ENCODE measurements at regions not wholly inside any gene's neighbourhood (a gene's known extent, or its start where the extent isn't known, plus 50 kb on each side); places are given as distances from the start of the nearest gene placed in this dataset.
"Not testable (repeated sequence)": the region's sequence is repeated elsewhere in the genome, so short reads cannot be mapped to it uniquely, and the experiment has no call there.

DNA sequence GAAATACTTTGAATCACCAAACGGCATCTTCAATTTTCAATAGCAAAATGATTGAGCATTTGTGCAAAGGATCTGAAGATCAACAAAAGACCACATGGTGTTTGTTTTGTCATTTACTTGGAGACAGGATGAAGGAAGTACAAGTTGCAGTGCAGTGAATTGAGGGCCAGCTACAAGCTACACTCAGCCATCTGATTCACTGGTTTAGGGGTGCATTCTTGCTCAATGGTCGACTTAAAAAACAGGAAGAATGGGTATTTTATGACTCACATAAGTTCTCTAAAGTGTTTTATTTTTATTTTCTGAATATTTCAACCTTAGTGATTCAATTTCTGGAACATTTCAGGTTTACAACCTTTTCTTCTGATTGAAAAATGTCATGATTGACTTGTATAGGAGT lies 412.1 kb upstream of the ADAMTSL1 start:
- Histone ChIP-seq H3K27ac (ENCODE audit: insufficient read depth, low read length) (no peak overlapping the region), H3K27me3 (ENCODE audit: control insufficient read depth, insufficient read depth, low read length) (no peaks in the 10 kb centered on the region), H3K36me3 (ENCODE audit: control insufficient read depth, insufficient read depth, low read length) (no peaks in the 10 kb centered on the region), H4K20me1 (ENCODE audit: control insufficient read depth, extremely low read depth, insufficient read depth, low read length) (no peaks in the 10 kb centered on the region), H3K9me3 (ENCODE audit: control insufficient read depth, insufficient read depth, low read depth, low read length) (no peaks in the 10 kb centered on the region), H2AFZ (ENCODE audit: low read length) (no peak overlapping the region), H3K4me2 (ENCODE audit: extremely low read depth, insufficient read depth, low read length) (no peak overlapping the region), H3K4me1 (ENCODE audit: control insufficient read depth, extremely low read depth, insufficient read depth, low read length) (no peaks in the 10 kb centered on the region), H3K9ac (ENCODE audit: insufficient read depth, low read length) (no peak overlapping the region), H3K4me3 (replicated peaks in 1 of 4; ENCODE audit: control extremely low read depth in 1 of 4, insufficient read depth in 1 of 4, low read depth in 3 of 4, low read length in 4 of 4) (no peak overlapping the region), H3K79me2 (ENCODE audit: control insufficient read depth, insufficient read depth, low read length) (no peaks in the 10 kb centered on the region)
- TF ChIP-seq EZH2 (IDR thresholded peaks at IDR 0.05; ENCODE audit: low read length, missing control alignments) = no peak
- TF ChIP-seq, protein P1, sequence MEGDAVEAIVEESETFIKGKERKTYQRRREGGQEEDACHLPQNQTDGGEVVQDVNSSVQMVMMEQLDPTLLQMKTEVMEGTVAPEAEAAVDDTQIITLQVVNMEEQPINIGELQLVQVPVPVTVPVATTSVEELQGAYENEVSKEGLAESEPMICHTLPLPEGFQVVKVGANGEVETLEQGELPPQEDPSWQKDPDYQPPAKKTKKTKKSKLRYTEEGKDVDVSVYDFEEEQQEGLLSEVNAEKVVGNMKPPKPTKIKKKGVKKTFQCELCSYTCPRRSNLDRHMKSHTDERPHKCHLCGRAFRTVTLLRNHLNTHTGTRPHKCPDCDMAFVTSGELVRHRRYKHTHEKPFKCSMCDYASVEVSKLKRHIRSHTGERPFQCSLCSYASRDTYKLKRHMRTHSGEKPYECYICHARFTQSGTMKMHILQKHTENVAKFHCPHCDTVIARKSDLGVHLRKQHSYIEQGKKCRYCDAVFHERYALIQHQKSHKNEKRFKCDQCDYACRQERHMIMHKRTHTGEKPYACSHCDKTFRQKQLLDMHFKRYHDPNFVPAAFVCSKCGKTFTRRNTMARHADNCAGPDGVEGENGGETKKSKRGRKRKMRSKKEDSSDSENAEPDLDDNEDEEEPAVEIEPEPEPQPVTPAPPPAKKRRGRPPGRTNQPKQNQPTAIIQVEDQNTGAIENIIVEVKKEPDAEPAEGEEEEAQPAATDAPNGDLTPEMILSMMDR (conservative IDR thresholded peaks at IDR 0.05 in 1 of 2, IDR thresholded peaks at IDR 0.05 in 1 of 2; ENCODE audit: low read depth in 1 of 2, low read length in 2 of 2) = no peak
- no peak for DNase-seq (ENCODE audit: low read depth in 2 of 2)

DNA sequence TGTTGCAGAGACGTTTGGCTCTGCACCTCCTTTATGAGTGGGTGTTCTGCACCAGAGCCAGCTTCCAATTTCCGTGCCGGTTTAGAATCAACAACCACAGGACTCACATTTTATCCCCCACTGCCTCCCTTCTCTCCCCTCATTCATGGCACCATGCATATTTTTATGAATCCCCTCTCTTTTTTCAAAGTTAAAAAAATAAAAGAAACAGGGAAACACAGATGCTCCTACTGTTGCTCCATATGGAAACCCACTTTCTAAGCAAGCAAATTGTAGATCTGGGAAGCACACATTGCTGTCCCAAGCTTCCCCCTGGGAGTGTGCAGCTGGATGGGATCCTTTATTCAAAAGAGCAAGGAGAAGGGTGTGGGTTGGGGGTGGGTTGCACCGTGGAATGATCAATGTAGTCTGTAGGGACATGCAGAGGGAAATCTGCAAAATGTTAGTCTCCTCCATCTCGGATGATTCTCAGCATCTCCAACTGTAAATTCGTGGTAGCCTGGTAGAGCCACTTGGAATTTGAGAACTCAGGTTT lies 410.0 kb upstream of the ADAMTSL1 start:
- H3K27me3 ChIP-seq (ENCODE audit: control insufficient read depth, insufficient read depth, low read length) = no peaks in the 10 kb centered on the region
- no peak overlapping the region for H3K27ac ChIP-seq (ENCODE audit: insufficient read depth, low read length)
- no peak overlapping the region for H2AFZ ChIP-seq (ENCODE audit: low read length)
- no peaks in the 10 kb centered on the region for H4K20me1 ChIP-seq (ENCODE audit: control insufficient read depth, extremely low read depth, insufficient read depth, low read length)
- no peaks in the 10 kb centered on the region for H3K4me1 ChIP-seq (ENCODE audit: control insufficient read depth, extremely low read depth, insufficient read depth, low read length)
- no peak overlapping the region for H3K9ac ChIP-seq (ENCODE audit: insufficient read depth, low read length)
- H3K4me2 ChIP-seq (ENCODE audit: extremely low read depth, insufficient read depth, low read length) = no peak overlapping the region
- DNase-seq (ENCODE audit: low read depth in 2 of 2) = no peak
- TF ChIP-seq, protein P1 (conservative IDR thresholded peaks at IDR 0.05 in 1 of 2, IDR thresholded peaks at IDR 0.05 in 1 of 2; ENCODE audit: low read depth in 1 of 2, low read length in 2 of 2) = no peak
- TF ChIP-seq EZH2 (IDR thresholded peaks at IDR 0.05; ENCODE audit: low read length, missing control alignments) = no peak
- no peaks in the 10 kb centered on the region for H3K36me3 ChIP-seq (ENCODE audit: control insufficient read depth, insufficient read depth, low read length)
- no peaks in the 10 kb centered on the region for H3K9me3 ChIP-seq (ENCODE audit: control insufficient read depth, insufficient read depth, low read depth, low read length)
- H3K4me3 ChIP-seq (replicated peaks in 1 of 4; ENCODE audit: control extremely low read depth in 1 of 4, insufficient read depth in 1 of 4, low read depth in 3 of 4, low read length in 4 of 4) = no peak overlapping the region
- no peaks in the 10 kb centered on the region for H3K79me2 ChIP-seq (ENCODE audit: control insufficient read depth, insufficient read depth, low read length)

DNA sequence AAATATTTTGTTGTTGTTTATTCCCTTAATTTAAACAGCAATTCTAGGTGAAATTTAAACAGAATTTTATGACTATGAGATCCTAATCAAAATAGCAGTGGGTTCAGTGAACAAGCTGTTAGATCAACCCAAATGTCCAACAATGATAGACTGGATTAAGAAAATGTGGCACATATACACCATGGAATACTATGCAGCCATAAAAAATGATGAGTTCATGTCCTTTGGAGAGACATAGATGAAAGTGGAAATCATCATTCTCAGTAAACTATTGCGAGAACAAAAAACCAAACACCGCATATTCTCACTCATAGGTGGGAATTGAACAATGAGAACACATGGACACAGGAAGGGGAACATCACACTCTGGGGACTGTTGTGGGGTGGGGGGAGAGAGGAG lies 407.3 kb upstream of the ADAMTSL1 start:
- H3K4me3 ChIP-seq (replicated peaks in 1 of 4; ENCODE audit: control extremely low read depth in 1 of 4, insufficient read depth in 1 of 4, low read depth in 3 of 4, low read length in 4 of 4); DNase-seq (ENCODE audit: low read depth in 2 of 2); H3K79me2 ChIP-seq (ENCODE audit: control insufficient read depth, insufficient read depth, low read length); H3K27ac ChIP-seq (ENCODE audit: insufficient read depth, low read length); H3K9ac ChIP-seq (ENCODE audit: insufficient read depth, low read length); H3K4me2 ChIP-seq (ENCODE audit: extremely low read depth, insufficient read depth, low read length); H2AFZ ChIP-seq (ENCODE audit: low read length); H3K9me3 ChIP-seq (ENCODE audit: control insufficient read depth, insufficient read depth, low read depth, low read length); H3K4me1 ChIP-seq (ENCODE audit: control insufficient read depth, extremely low read depth, insufficient read depth, low read length); H3K27me3 ChIP-seq (ENCODE audit: control insufficient read depth, insufficient read depth, low read length); H4K20me1 ChIP-seq (ENCODE audit: control insufficient read depth, extremely low read depth, insufficient read depth, low read length); H3K36me3 ChIP-seq (ENCODE audit: control insufficient read depth, insufficient read depth, low read length): not testable (repeated sequence)
